Liver (tissue), 7 donors: ENCODE measurements at regions not wholly inside any gene's neighbourhood (a gene's known extent, or its start where the extent isn't known, plus 50 kb on each side); places are given as distances from the start of the nearest gene placed in this dataset.

Experiments used
- DNase-seq: peaks from one replicate; pipeline ENCODE4 v3.0.0-alpha.2; 2017; ENCODE audit warnings: low spot score
- H3K27ac ChIP-seq, 2 donors: one replicate each; pipeline ENCODE4 v1.7.0; 2013; ENCODE audit warnings: inconsistent platforms in 2 of 2, low read length in 2 of 2, control low read depth in 1 of 2, low read depth in 1 of 2, mild to moderate bottlenecking in 1 of 2
- H3K27me3 ChIP-seq, 4 donors: one replicate each; pipeline versions ENCODE4 v1.6.1 to v1.7.0; 2013; ENCODE audit warnings: low read length in 3 of 4, inconsistent platforms in 1 of 4, mild to moderate bottlenecking in 1 of 4, moderate library complexity in 1 of 4; ENCODE audit not compliant: control insufficient read depth in 4 of 4, insufficient read depth in 4 of 4
- H3K36me3 ChIP-seq, 4 donors: one replicate each; pipeline versions ENCODE4 v1.6.1 to v1.7.0; 2013; ENCODE audit warnings: low read length in 3 of 4, mild to moderate bottlenecking in 3 of 4, low read depth in 1 of 4, moderate library complexity in 1 of 4; ENCODE audit not compliant: control insufficient read depth in 4 of 4, insufficient read depth in 3 of 4
- H3K4me1 ChIP-seq, 4 donors: one replicate each; pipeline versions ENCODE4 v1.6.1 to v1.7.0; 2013; ENCODE audit warnings: low read length in 3 of 4, mild to moderate bottlenecking in 3 of 4, moderate library complexity in 1 of 4; ENCODE audit not compliant: control insufficient read depth in 4 of 4, insufficient read depth in 4 of 4
- H3K4me3 ChIP-seq, 3 donors: one replicate each; pipeline versions ENCODE4 v1.6.1 to v1.7.0; 2013; ENCODE audit warnings: low read length in 3 of 3, control low read depth in 1 of 3, low read depth in 1 of 3, mild to moderate bottlenecking in 1 of 3
- H3K9ac ChIP-seq, 2 donors: one replicate each; pipeline ENCODE4 v1.7.0; 2013; ENCODE audit warnings: low read length in 2 of 2, mild to moderate bottlenecking in 2 of 2, moderate library complexity in 2 of 2, control low read depth in 1 of 2, low read depth in 1 of 2
- H3K9me3 ChIP-seq, 4 donors: one replicate each; pipeline versions ENCODE4 v1.6.1 to v1.7.0; 2013; ENCODE audit warnings: low read length in 3 of 4; ENCODE audit not compliant: control insufficient read depth in 4 of 4
- ATF3 ChIP-seq: IDR thresholded peaks from 2 replicates; pipeline ENCODE4 v1.6.1; 2016; ENCODE audit warnings: antibody characterized with exemption
- EGR1 ChIP-seq, 2 donors: IDR thresholded peaks; 2 replicates each; pipeline ENCODE4 v1.6.1; 2016 to 2018; ENCODE audit warnings: antibody characterized with exemption in 2 of 2, low read depth in 2 of 2
- FOXA1 ChIP-seq: IDR thresholded peaks from 2 replicates; pipeline ENCODE4 v1.6.1; 2016; ENCODE audit warnings: antibody characterized with exemption
- GABPA ChIP-seq, 2 donors: IDR thresholded peaks in 1 of 2; conservative IDR thresholded peaks in 1 of 2; 2 replicates each; pipeline ENCODE4 v1.6.1; 2016; ENCODE audit warnings: antibody characterized with exemption in 2 of 2, mild to moderate bottlenecking in 1 of 2, moderate library complexity in 1 of 2
- HNF4A ChIP-seq, 2 donors: conservative IDR thresholded peaks; 2 replicates each; pipeline ENCODE4 v1.6.1; 2016; ENCODE audit warnings: antibody characterized with exemption in 2 of 2, mild to moderate bottlenecking in 2 of 2
- HNF4G ChIP-seq: IDR thresholded peaks from 2 replicates; pipeline ENCODE4 v1.6.1; 2016; ENCODE audit warnings: antibody characterized with exemption
- JUND ChIP-seq, 2 donors: IDR thresholded peaks; 2 replicates each; pipeline ENCODE4 v1.6.1; 2016; ENCODE audit warnings: antibody characterized with exemption in 2 of 2
- MAX ChIP-seq: IDR thresholded peaks from 2 replicates; pipeline ENCODE4 v1.6.1; 2016; ENCODE audit warnings: antibody characterized with exemption
- NR2F2 ChIP-seq: IDR thresholded peaks from 2 replicates; pipeline ENCODE4 v1.6.1; 2016; ENCODE audit warnings: antibody characterized with exemption
- RAD21 ChIP-seq, 2 donors: IDR thresholded peaks; 2 replicates each; pipeline ENCODE4 v1.6.1; 2016; ENCODE audit warnings: antibody characterized with exemption in 2 of 2, mild to moderate bottlenecking in 2 of 2
- REST ChIP-seq: IDR thresholded peaks from 2 replicates; pipeline ENCODE4 v1.6.1; 2016; ENCODE audit warnings: antibody characterized with exemption, mild to moderate bottlenecking
- RXRA ChIP-seq, 2 donors: IDR thresholded peaks; 2 replicates each; pipeline ENCODE4 v1.6.1; 2017 to 2018; ENCODE audit warnings: antibody characterized with exemption in 2 of 2, mild to moderate bottlenecking in 1 of 2
- SP1 ChIP-seq: IDR thresholded peaks from 2 replicates; pipeline ENCODE4 v1.6.1; 2018; ENCODE audit warnings: antibody characterized with exemption, mild to moderate bottlenecking
- TAF1 ChIP-seq: conservative IDR thresholded peaks from 2 replicates; pipeline ENCODE4 v1.6.1; 2016; ENCODE audit warnings: antibody characterized with exemption, mild to moderate bottlenecking
- YY1 ChIP-seq: IDR thresholded peaks from 2 replicates; pipeline ENCODE4 v1.6.1; 2016; ENCODE audit warnings: antibody characterized with exemption, mild to moderate bottlenecking
- ZBTB33 ChIP-seq: IDR thresholded peaks from 2 replicates; pipeline ENCODE4 v1.6.1; 2016; ENCODE audit warnings: antibody characterized with exemption
- WGBS: extraction: QIAGEN DNeasy Blood & Tissue Kit; methylation state at CpG from one replicate; pipeline ENCODE4 v1.1.7; 2013; 5-methylcytosine and 5-hydroxymethylcytosine counted together
- donor health status: healthy.
- donor health status: healthy.
- donor health status: healthy.
- donor health status: healthy.

GRCh38 chr18:76212960-76213359, 282.1 kb downstream of the ZNF516 start:
- no peaks in the 10 kb centered on the region for H3K36me3 ChIP-seq
- no peak overlapping the region for H3K27ac ChIP-seq
- no peak overlapping the region for H3K4me3 ChIP-seq
- peaks cover 0 to 6% (median 0%) of the 10 kb centered on the region in 4 donors for H3K27me3 ChIP-seq
- H3K9me3 ChIP-seq: no peaks in the 10 kb centered on the region
- H3K9ac ChIP-seq: no peak overlapping the region
- 39% methylated on average over 7 of the region's 7 CpGs for WGBS
- TF ChIP-seq RXRA (IDR thresholded peaks at IDR 0.05) (no peak), RAD21 (IDR thresholded peaks at IDR 0.05) (no peak), NR2F2 (no peak), YY1 (no peak), SP1 (no peak), JUND (IDR thresholded peaks at IDR 0.05) (no peak), ATF3 (no peak), GABPA (IDR thresholded peaks at IDR 0.05 in 1 of 2, conservative IDR thresholded peaks at IDR 0.05 in 1 of 2) (no peak), HNF4G (no peak), EGR1 (IDR thresholded peaks at IDR 0.05; ENCODE audit: low read depth in 2 of 2) (no peak), FOXA1 (no peak), MAX (no peak), ZBTB33 (no peak), REST (no peak), TAF1 (no peak), HNF4A (conservative IDR thresholded peaks at IDR 0.05) (no peak)
- no peaks in the 10 kb centered on the region for H3K4me1 ChIP-seq
- no peak for DNase-seq

GRCh38 chr18:76209597-76209996, 285.4 kb downstream of the ZNF516 start:
- H3K27ac ChIP-seq: no peak overlapping the region
- no peak for DNase-seq
- no peak overlapping the region for H3K9ac ChIP-seq
- no peak overlapping the region for H3K4me3 ChIP-seq
- no peaks in the 10 kb centered on the region for H3K9me3 ChIP-seq
- H3K36me3 ChIP-seq: no peaks in the 10 kb centered on the region
- H3K27me3 ChIP-seq: peaks cover 0 to 7% (median 0%) of the 10 kb centered on the region in 4 donors
- H3K4me1 ChIP-seq: no peaks in the 10 kb centered on the region
- 70% methylated on average over 7 of the region's 7 CpGs for WGBS
- no peak for TF ChIP-seq HNF4G
- no peak for TF ChIP-seq ZBTB33
- TF ChIP-seq SP1: no peak
